Ovary (tissue), 7 donors: ENCODE measurements at regions not wholly inside any gene's neighbourhood (a gene's known extent, or its start where the extent isn't known, plus 50 kb on each side); places are given as distances from the start of the nearest gene placed in this dataset.

ENCODE experiments used
- DNase-seq, 5 donors: peaks; one replicate each; pipeline ENCODE4 v3.0.0-alpha.2; 2019 to 2020
- H3K27ac ChIP-seq, 2 donors: fragments of 200-600 bp; one replicate each; pipeline versions ENCODE4 v1.5.1 to v1.8.0; 2019 to 2022
- H3K27me3 ChIP-seq: fragments of 200-600 bp; one replicate; pipeline ENCODE4 v1.8.0; 2022
- H3K36me3 ChIP-seq: fragments of 200-600 bp; sonication (generic); one replicate; pipeline ENCODE4 v1.5.1; 2019
- H3K4me1 ChIP-seq: one replicate; pipeline ENCODE4 v1.8.1; 2013; ENCODE audit warnings: mild to moderate bottlenecking, moderate library complexity; ENCODE audit not compliant: insufficient read depth
- H3K4me3 ChIP-seq: fragments of 200-600 bp; sonication (generic); one replicate; pipeline ENCODE4 v1.5.1; 2017
- H3K9me3 ChIP-seq, 2 donors: fragments of 200-600 bp in 1 of 2; sonication (generic) in 1 of 2; one replicate each; pipeline versions ENCODE4 v1.5.1 to v1.8.1; 2013 to 2019; ENCODE audit warnings: mild to moderate bottlenecking in 1 of 2, moderate library complexity in 1 of 2
- EP300 ChIP-seq: sonication (generic); formaldehyde crosslinking; IDR thresholded peaks from one replicate; pipeline ENCODE4 v1.6.1; 2017; ENCODE audit warnings: antibody characterized with exemption
- POLR2A ChIP-seq: fragments of 450-650 bp; IDR thresholded peaks from one replicate; pipeline ENCODE4 v1.6.1; 2017; ENCODE audit warnings: antibody characterized with exemption, mild to moderate bottlenecking, moderate library complexity
- WGBS, 3 donors: extraction: QIAGEN DNeasy Blood & Tissue Kit in 1 of 3; methylation state at CpG; one replicate each; pipeline versions ENCODE4 v1.1.5 to v1.1.7; 2013 to 2017; 5-methylcytosine and 5-hydroxymethylcytosine counted together
- intact Hi-C, 4 donors: fragments of 100-400 bp; cut with DNase I; formaldehyde crosslinking; loops; one replicate each; pipeline versions ENCODE4 v1.11.0 to v1.15.1; 2022 to 2023
- TF ChIP-seq, protein P1 (sequence below), 3 donors: fragments of 450-650 bp in 2 of 3; fragments of 200-600 bp in 1 of 3; IDR thresholded peaks; one replicate each; pipeline versions ENCODE4 v1.5.1 to v1.8.0; 2016 to 2022; ENCODE audit warnings: antibody characterized with exemption in 3 of 3, mild to moderate bottlenecking in 1 of 3
- donor health status: DM: no; HTN: no; CAD: no; lungs with moderate emphysema.
- donor health status: DM: no; HTN: no; CAD: no.
- donor health status: Bipolar disorder and iron deficiency.
- donor health status: DM: no; HTN: no; CAD: no.
- donor health status: DM: yes; HTN: yes; CAD: no.

DNA sequence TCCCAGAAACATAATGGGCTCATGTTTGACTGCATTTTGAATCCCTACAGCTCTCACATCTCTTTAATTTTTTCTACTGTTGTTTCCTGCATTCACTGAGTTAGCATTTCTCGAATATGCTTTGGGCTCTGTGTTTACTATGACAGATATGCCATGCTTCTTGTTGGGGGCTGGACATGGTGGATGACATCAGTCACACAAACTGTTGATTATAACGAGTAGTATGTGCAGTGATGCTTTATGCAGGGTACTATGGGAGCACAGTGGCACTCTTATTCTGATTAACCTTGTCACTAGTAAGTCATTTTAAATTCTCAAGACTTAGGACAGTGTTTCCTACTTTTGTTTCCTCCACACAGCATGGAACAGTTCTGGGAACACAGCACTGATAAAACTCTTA, 295.4 kb upstream of the ZNF608 start:
- no peaks in the 10 kb centered on the region for H3K36me3 ChIP-seq
- WGBS, 3 donors, result 57 to 69% (median 60%) methylated on average over 2 of the region's 2 CpGs
- no peaks in the 10 kb centered on the region for H3K27me3 ChIP-seq
- H3K4me1 ChIP-seq, result no peaks in the 10 kb centered on the region
- no peak overlapping the region for H3K27ac ChIP-seq
- DNase-seq, result no peak
- no peak overlapping the region for H3K4me3 ChIP-seq
- intact Hi-C loops, result no loop called here
- H3K9me3 ChIP-seq, result no peaks in the 10 kb centered on the region
- no peak for TF ChIP-seq EP300
- no peak for TF ChIP-seq POLR2A
- TF ChIP-seq, protein P1, sequence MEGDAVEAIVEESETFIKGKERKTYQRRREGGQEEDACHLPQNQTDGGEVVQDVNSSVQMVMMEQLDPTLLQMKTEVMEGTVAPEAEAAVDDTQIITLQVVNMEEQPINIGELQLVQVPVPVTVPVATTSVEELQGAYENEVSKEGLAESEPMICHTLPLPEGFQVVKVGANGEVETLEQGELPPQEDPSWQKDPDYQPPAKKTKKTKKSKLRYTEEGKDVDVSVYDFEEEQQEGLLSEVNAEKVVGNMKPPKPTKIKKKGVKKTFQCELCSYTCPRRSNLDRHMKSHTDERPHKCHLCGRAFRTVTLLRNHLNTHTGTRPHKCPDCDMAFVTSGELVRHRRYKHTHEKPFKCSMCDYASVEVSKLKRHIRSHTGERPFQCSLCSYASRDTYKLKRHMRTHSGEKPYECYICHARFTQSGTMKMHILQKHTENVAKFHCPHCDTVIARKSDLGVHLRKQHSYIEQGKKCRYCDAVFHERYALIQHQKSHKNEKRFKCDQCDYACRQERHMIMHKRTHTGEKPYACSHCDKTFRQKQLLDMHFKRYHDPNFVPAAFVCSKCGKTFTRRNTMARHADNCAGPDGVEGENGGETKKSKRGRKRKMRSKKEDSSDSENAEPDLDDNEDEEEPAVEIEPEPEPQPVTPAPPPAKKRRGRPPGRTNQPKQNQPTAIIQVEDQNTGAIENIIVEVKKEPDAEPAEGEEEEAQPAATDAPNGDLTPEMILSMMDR (IDR thresholded peaks at IDR 0.05), result no peak

DNA sequence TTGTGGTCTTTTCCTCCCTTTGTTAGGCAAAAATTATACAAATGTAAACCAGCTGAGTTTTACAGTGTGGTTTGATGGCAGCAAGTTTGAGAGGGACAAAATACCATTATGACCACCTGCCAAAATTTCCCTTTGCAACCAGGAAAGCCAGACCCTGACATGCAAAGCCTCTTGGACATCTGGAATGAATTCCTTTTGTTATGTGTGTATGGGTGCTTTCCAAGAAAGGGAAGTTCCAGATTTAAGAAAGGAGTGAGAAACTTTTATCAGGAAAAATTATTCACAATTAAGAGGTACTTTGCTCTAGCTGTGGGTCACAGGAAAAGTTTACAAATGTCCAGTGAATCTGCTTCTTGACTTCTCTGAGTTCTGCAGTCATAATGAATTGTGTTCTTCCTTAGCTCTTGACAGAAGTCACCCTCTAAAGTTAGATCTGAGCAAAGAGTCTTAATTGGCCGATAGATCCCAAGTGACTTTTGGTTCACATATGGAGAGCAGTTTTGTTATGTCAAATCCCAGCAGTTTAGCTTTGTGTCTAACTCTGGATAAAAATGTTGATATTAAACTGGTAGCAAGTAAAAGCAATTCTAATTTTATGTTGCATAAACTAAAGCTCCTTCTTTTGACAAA, 295.9 kb upstream of the ZNF608 start:
- TF ChIP-seq EP300 (no peak), POLR2A (no peak)
- TF ChIP-seq, protein P1 (IDR thresholded peaks at IDR 0.05), result no peak
- H3K4me1 ChIP-seq, result no peaks in the 10 kb centered on the region
- H3K27ac ChIP-seq, result no peak overlapping the region
- H3K27me3 ChIP-seq, result no peaks in the 10 kb centered on the region
- 31 to 53% (median 45%) methylated on average over 1 of the region's 1 CpG for WGBS, 3 donors
- DNase-seq, result no peak
- no peaks in the 10 kb centered on the region for H3K9me3 ChIP-seq
- intact Hi-C loops, result no loop called here
- H3K4me3 ChIP-seq, result no peak overlapping the region
- no peaks in the 10 kb centered on the region for H3K36me3 ChIP-seq

DNA sequence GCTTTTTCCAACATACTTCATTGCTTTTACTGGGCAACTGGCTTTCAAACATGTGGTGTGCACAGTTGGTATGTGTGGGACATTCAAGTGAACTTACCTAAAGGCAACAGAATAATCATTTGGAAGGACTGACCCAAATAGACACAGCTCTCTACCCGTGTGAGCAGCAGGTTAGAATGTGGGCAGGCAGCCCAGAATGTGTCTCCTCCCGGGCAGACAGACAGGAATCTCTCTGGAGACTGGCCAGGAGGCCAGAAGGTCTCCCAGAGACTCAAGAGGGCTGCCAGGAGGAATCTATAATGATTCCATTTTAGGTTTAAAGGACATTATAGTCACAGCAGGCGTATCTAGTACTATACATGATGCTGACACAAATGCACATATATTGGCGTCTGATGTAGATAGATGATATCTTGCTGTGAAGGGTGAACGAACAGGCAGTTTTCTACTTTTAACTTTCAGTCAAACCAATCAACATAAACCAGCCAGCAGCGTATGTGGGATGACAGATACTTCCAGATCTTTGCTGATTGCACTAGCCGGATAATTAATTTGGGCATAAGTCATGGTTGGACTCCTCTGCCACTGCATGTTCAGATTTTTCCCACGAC, 297.4 kb upstream of the ZNF608 start:
- peak in 3 of 5 donors; percentile 23 to 31 (median 26) for DNase-seq
- H3K36me3 ChIP-seq, result no peaks in the 10 kb centered on the region
- no peaks in the 10 kb centered on the region for H3K9me3 ChIP-seq
- intact Hi-C loops, result no loop called here
- H3K27me3 ChIP-seq, result no peaks in the 10 kb centered on the region
- H3K4me1 ChIP-seq, result no peaks in the 10 kb centered on the region
- no peak overlapping the region for H3K27ac ChIP-seq
- no peak overlapping the region for H3K4me3 ChIP-seq
- WGBS, 3 donors, result 37 to 54% (median 54%) methylated on average over 8 of the region's 8 CpGs
- TF ChIP-seq EP300 (no peak), POLR2A (no peak)
- TF ChIP-seq, protein P1 (IDR thresholded peaks at IDR 0.05), result no peak

DNA sequence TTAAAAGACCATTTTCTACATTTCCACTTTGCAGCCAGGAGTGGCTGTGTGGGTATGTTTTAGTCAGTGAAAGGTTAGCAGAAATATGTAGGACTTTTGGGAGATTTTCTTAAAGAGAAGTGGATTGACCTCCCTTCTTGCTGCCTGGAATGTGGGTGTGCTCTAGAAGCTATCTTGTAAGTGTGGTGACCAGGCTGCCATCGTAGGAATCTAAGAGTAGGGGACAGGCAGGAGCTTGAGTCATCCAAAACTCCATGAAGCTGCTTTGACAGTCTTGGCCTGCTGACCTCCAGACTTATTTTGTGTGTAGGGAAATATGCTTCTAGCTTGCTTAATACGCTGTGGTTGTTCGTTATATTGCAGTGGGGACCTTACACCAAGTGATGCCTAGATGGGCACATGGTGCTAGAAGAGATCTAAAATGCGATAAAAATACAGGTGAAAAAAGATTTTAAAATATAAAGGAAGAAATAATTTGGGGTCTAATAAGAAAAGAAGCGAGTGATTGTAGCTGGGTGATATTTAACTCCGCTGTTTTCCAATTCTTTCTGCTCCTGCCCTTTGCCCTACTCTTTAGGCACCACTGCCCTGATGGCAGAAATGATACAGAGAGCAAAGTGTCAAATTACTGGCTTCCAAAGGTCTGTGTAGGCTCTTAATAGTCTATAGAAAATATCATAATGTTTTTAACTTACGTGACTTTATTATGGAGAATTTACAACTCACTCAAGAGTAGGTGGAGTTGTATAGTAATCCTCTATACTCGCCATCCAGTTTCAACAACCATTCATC, 298.2 kb upstream of the ZNF608 start:
- no peaks in the 10 kb centered on the region for H3K4me1 ChIP-seq
- intact Hi-C loops, result no loop called here

More for the DNA sequence above, 298.2 kb upstream of the ZNF608 start:
- TF ChIP-seq, protein P1 (IDR thresholded peaks at IDR 0.05), result no peak
- no peak for TF ChIP-seq POLR2A
- no peak for TF ChIP-seq EP300
- 87 to 96% (median 94%) methylated on average over 8 of the region's 8 CpGs for WGBS, 3 donors
- Histone ChIP-seq H3K4me3 (no peak overlapping the region), H3K36me3 (no peaks in the 10 kb centered on the region), H3K27ac (no peak overlapping the region), H3K9me3 (no peaks in the 10 kb centered on the region), H3K27me3 (no peaks in the 10 kb centered on the region)
- no peak for DNase-seq
